ENCODE measurements at regions not wholly inside any gene's neighbourhood (a gene's known extent, or its start where the extent isn't known, plus 50 kb on each side); places are given as distances from the start of the nearest gene placed in this dataset.

GRCh38 chr3:153973722-153974265, 147.4 kb upstream of the ARHGEF26 start:
- H3K36me3 Mint-ChIP-seq (ENCODE audit: low read depth), result no peaks in the 10 kb centered on the region
- no peak overlapping the region for H3K4me3 Mint-ChIP-seq
- ATAC-seq (ENCODE audit: poor library complexity) (no peak), DNase-seq (no peak)
- no peaks in the 10 kb centered on the region for H3K4me1 ChIP-seq (ENCODE audit: insufficient read depth, low read length)
- no peak overlapping the region for H3K27ac ChIP-seq (ENCODE audit: low read depth in 1 of 2, low read length in 2 of 2)
- H3K27ac Mint-ChIP-seq, result no peak overlapping the region
- H3K9me3 ChIP-seq (ENCODE audit: control insufficient read depth in 1 of 2, insufficient read depth in 1 of 2, low read length in 2 of 2), result no peaks in the 10 kb centered on the region
- intact Hi-C loops (cut with DNase I, micrococcal nuclease), result loop anchor here in 1 of 2 experiments (5.0 kb wide), 1 partner anchor 946 kb away; no protein-coding TSS in a partner anchor
- no peaks in the 10 kb centered on the region for H3K9me3 Mint-ChIP-seq
- CTCF ChIA-PET, result no interaction called here
- no peak for TF ChIP-seq CTCF (IDR thresholded peaks at IDR 0.05)
- peaks cover 12% of the 10 kb centered on the region for H3K27me3 Mint-ChIP-seq
- H3K4me3 ChIP-seq (ENCODE audit: low read length), result no peak overlapping the region
- POLR2A ChIA-PET, result no interaction called here
- H3K36me3 ChIP-seq (ENCODE audit: insufficient read depth, low read length), result no peaks in the 10 kb centered on the region
- no peaks in the 10 kb centered on the region for H3K4me1 Mint-ChIP-seq (ENCODE audit: low read depth)
- no peaks in the 10 kb centered on the region for H3K27me3 ChIP-seq (ENCODE audit: control insufficient read depth in 1 of 2, insufficient read depth in 2 of 2, low read length in 2 of 2)

GRCh38 chr3:153974614-153975013, 146.6 kb upstream of the ARHGEF26 start:
- intact Hi-C loops (cut with DNase I, micrococcal nuclease), result loop anchor here in 1 of 2 experiments (5.0 kb wide), 1 partner anchor 947 kb away; no protein-coding TSS in a partner anchor
- POLR2A ChIA-PET, result no interaction called here

GRCh38 chr3:153976891-153977554, 144.2 kb upstream of the ARHGEF26 start:
- ChIA-PET CTCF (no interaction called here), POLR2A (no interaction called here)
- no peaks in the 10 kb centered on the region for H3K36me3 Mint-ChIP-seq (ENCODE audit: low read depth)
- Histone ChIP-seq H3K36me3 (ENCODE audit: insufficient read depth, low read length) (no peaks in the 10 kb centered on the region), H3K4me1 (ENCODE audit: insufficient read depth, low read length) (no peaks in the 10 kb centered on the region), H3K9me3 (ENCODE audit: control insufficient read depth in 1 of 2, insufficient read depth in 1 of 2, low read length in 2 of 2) (no peaks in the 10 kb centered on the region), H3K27ac (ENCODE audit: low read depth in 1 of 2, low read length in 2 of 2) (no peak overlapping the region), H3K4me3 (ENCODE audit: low read length) (no peak overlapping the region), H3K27me3 (ENCODE audit: control insufficient read depth in 1 of 2, insufficient read depth in 2 of 2, low read length in 2 of 2) (no peaks in the 10 kb centered on the region)
- no peak overlapping the region for H3K27ac Mint-ChIP-seq
- H3K4me1 Mint-ChIP-seq (ENCODE audit: low read depth), result no peaks in the 10 kb centered on the region
- ATAC-seq (ENCODE audit: poor library complexity) (no peak), DNase-seq (no peak)
- no peaks in the 10 kb centered on the region for H3K9me3 Mint-ChIP-seq
- no peak overlapping the region for H3K4me3 Mint-ChIP-seq
- intact Hi-C loops (cut with DNase I, micrococcal nuclease), result no loop called here
- no peak for TF ChIP-seq CTCF (IDR thresholded peaks at IDR 0.05)
- H3K27me3 Mint-ChIP-seq, result peaks cover 12% of the 10 kb centered on the region

More at GRCh38 chr3:153974614-153975013, 146.6 kb upstream of the ARHGEF26 start:
- Mint-ChIP-seq H3K4me3 (no peak overlapping the region), H3K27ac (no peak overlapping the region), H3K9me3 (no peaks in the 10 kb centered on the region), H3K4me1 (ENCODE audit: low read depth) (no peaks in the 10 kb centered on the region), H3K27me3 (peaks cover 12% of the 10 kb centered on the region), H3K36me3 (ENCODE audit: low read depth) (no peaks in the 10 kb centered on the region)
- no peak for DNase-seq
- H3K27me3 ChIP-seq (ENCODE audit: control insufficient read depth in 1 of 2, insufficient read depth in 2 of 2, low read length in 2 of 2), result no peaks in the 10 kb centered on the region
- H3K36me3 ChIP-seq (ENCODE audit: insufficient read depth, low read length), result no peaks in the 10 kb centered on the region
- no peak overlapping the region for H3K4me3 ChIP-seq (ENCODE audit: low read length)
- no peak overlapping the region for H3K27ac ChIP-seq (ENCODE audit: low read depth in 1 of 2, low read length in 2 of 2)
- no peaks in the 10 kb centered on the region for H3K9me3 ChIP-seq (ENCODE audit: control insufficient read depth in 1 of 2, insufficient read depth in 1 of 2, low read length in 2 of 2)
- no peak for TF ChIP-seq CTCF (IDR thresholded peaks at IDR 0.05)
- H3K4me1 ChIP-seq (ENCODE audit: insufficient read depth, low read length), result no peaks in the 10 kb centered on the region
- CTCF ChIA-PET, result no interaction called here
- ATAC-seq (ENCODE audit: poor library complexity), result no peak
